ENCODE measurements at regions not wholly inside any gene's neighbourhood (a gene's known extent, or its start where the extent isn't known, plus 50 kb on each side); places are given as distances from the start of the nearest gene placed in this dataset.

DNA sequence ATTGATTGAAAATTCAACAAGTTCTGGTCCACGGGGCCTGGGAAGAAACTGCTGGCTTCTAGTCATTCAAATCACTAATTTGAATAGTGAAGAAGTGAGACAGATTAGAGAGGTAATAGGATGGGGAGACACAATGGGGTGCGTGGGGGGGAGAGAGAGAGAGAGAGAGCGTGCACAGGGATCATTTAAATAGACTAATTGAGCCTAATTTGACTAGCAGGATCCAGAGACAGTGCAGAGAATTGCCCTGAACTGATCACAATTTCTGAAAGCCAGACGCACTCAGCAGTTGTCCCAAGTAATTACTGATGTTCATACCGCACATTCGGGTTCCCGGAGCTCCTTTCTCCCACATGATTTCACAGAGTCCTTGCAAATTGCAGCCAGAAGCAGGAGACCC, 50.3 kb upstream of the C5orf58 start:
- H3K4me2 ChIP-seq: peak overlapping the region; percentile 56
- Mint-ChIP-seq H3K9me3 (no peaks in the 10 kb centered on the region), H3K4me3 (no peak overlapping the region), H3K4me1 (peaks cover 17% of the 10 kb centered on the region), H3K36me3 (no peaks in the 10 kb centered on the region), H3K27me3 (ENCODE audit: insufficient read depth, low read depth) (peaks cover 8% of the 10 kb centered on the region), H3K27ac (no peak overlapping the region)
- H3K27me3 ChIP-seq: no peaks in the 10 kb centered on the region
- TF ChIP-seq EZH2 (IDR thresholded peaks at IDR 0.05) (no peak), EZH2phosphoT487 (IDR thresholded peaks at IDR 0.05) (no peak), CTCF (IDR thresholded peaks at IDR 0.05) (no peak)
- H2AFZ ChIP-seq (replicated peaks): no peak overlapping the region
- H3K9ac ChIP-seq: no peak overlapping the region
- H3F3A ChIP-seq (ENCODE audit: low read depth): peaks cover 12% of the 10 kb centered on the region
- DNase-seq (ENCODE audit: low spot score): peak; percentile 34
- H3K79me2 ChIP-seq (ENCODE audit: low read depth): no peaks in the 10 kb centered on the region
- no peak overlapping the region for H3K4me3 ChIP-seq
- H4K20me1 ChIP-seq (ENCODE audit: low read depth): no peaks in the 10 kb centered on the region
- no peak overlapping the region for H3K27ac ChIP-seq
- H3K9me3 ChIP-seq (ENCODE audit: low read depth): no peaks in the 10 kb centered on the region
- H3K36me3 ChIP-seq: no peaks in the 10 kb centered on the region
- H3K4me1 ChIP-seq: peaks cover 17% of the 10 kb centered on the region

All from neural progenitor cell (in vitro differentiated cells).